HEK293 (cell line): ENCODE measurements at regions not wholly inside any gene's neighbourhood (a gene's known extent, or its start where the extent isn't known, plus 50 kb on each side); places are given as distances from the start of the nearest gene placed in this dataset.

Experiments used
- CTCF ChIP-seq: fragments of 450-650 bp; formaldehyde crosslinking; IDR thresholded peaks from 2 replicates; pipeline ENCODE4 v1.5.1; 2016; ENCODE audit warnings: missing biosample characterization, missing genetic modification characterization
- GLIS2 ChIP-seq: fragments of 450-650 bp; formaldehyde crosslinking; IDR thresholded peaks from 2 replicates; pipeline ENCODE4 v1.5.1; 2016; ENCODE audit warnings: missing biosample characterization, missing genetic modification characterization
- KLF1 ChIP-seq: fragments of 450-650 bp; formaldehyde crosslinking; IDR thresholded peaks from 2 replicates; pipeline ENCODE4 v1.5.1; 2016; ENCODE audit warnings: missing biosample characterization, missing genetic modification characterization
- OVOL3 ChIP-seq: fragments of 450-650 bp; formaldehyde crosslinking; IDR thresholded peaks from 2 replicates; pipeline ENCODE4 v1.5.1; 2016; ENCODE audit warnings: missing biosample characterization, missing genetic modification characterization
- PRDM4 ChIP-seq: fragments of 450-650 bp; formaldehyde crosslinking; IDR thresholded peaks from 2 replicates; pipeline ENCODE4 v1.5.1; 2017; ENCODE audit warnings: missing biosample characterization, missing genetic modification characterization
- ZBTB21 ChIP-seq: fragments of 450-650 bp; formaldehyde crosslinking; IDR thresholded peaks from 2 replicates; pipeline ENCODE4 v1.5.1; 2017; ENCODE audit warnings: missing biosample characterization, missing genetic modification characterization
- ZNF121 ChIP-seq: fragments of 450-650 bp; formaldehyde crosslinking; IDR thresholded peaks from 2 replicates; pipeline ENCODE4 v1.5.1; 2016; ENCODE audit warnings: missing biosample characterization, missing genetic modification characterization
- ZNF211 ChIP-seq: fragments of 450-650 bp; formaldehyde crosslinking; IDR thresholded peaks from 2 replicates; pipeline ENCODE4 v1.5.1; 2016; ENCODE audit warnings: low read depth, missing biosample characterization, missing genetic modification characterization
- ZNF350 ChIP-seq: fragments of 450-650 bp; formaldehyde crosslinking; IDR thresholded peaks from 2 replicates; pipeline ENCODE4 v1.5.0; 2017; ENCODE audit warnings: missing biosample characterization, mild to moderate bottlenecking, missing genetic modification characterization
- ZNF558 ChIP-seq: fragments of 450-650 bp; formaldehyde crosslinking; IDR thresholded peaks from 2 replicates; pipeline ENCODE4 v1.5.1; 2016; ENCODE audit warnings: missing biosample characterization, missing genetic modification characterization

- no peak for TF ChIP-seq KLF1
- no peak for TF ChIP-seq ZNF211
- no peak for TF ChIP-seq GLIS2
- TF ChIP-seq ZBTB21 (tag by site-specific recombination): no peak
- no peak for TF ChIP-seq PRDM4 (tag by site-specific recombination)
- no peak for TF ChIP-seq OVOL3 (tag by site-specific recombination)
- TF ChIP-seq ZNF350 (tag by site-specific recombination): no peak
- TF ChIP-seq ZNF558: no peak
- TF ChIP-seq CTCF (tag by site-specific recombination): no peak
- TF ChIP-seq ZNF121: no peak
Observed at GRCh38 chr13:111924678-111925075, 142.3 kb upstream of the SOX1 start.
